Adrenal gland (tissue), 9 donors: ENCODE measurements at regions not wholly inside any gene's neighbourhood (a gene's known extent, or its start where the extent isn't known, plus 50 kb on each side); places are given as distances from the start of the nearest gene placed in this dataset.

Source experiments
- DNase-seq, 7 donors: peaks; one replicate each; pipeline ENCODE4 v3.0.0-alpha.2; 2019 to 2020
- H3K27ac ChIP-seq, 5 donors: fragments of 200-600 bp; sonication (generic) in 4 of 5; 1 replicate in 3 of 5; 2 replicates in 2 of 5; pipeline versions ENCODE4 v1.5.1 to v1.8.0; 2016 to 2020; ENCODE audit warnings: mild to moderate bottlenecking in 1 of 5
- H3K27me3 ChIP-seq: fragments of 200-600 bp; 2 replicates; pipeline ENCODE4 v1.8.0; 2021
- H3K36me3 ChIP-seq, 2 donors: fragments of 200-600 bp; replicated peaks in 1 of 2; 1 replicate in 1 of 2; 2 replicates in 1 of 2; pipeline versions ENCODE4 v1.5.1 to v1.8.0; 2018 to 2022
- H3K4me1 ChIP-seq, 2 donors: fragments of 200-600 bp; replicated peaks in 1 of 2; 1 replicate in 1 of 2; 2 replicates in 1 of 2; pipeline versions ENCODE4 v1.5.1 to v1.8.0; 2018 to 2021
- H3K4me3 ChIP-seq, 4 donors: fragments of 200-600 bp; sonication (generic) in 3 of 4; one replicate each; pipeline ENCODE4 v1.5.1; 2016 to 2018
- H3K9me3 ChIP-seq, 3 donors: fragments of 200-600 bp; sonication (generic) in 1 of 3; replicated peaks in 1 of 3; 1 replicate in 2 of 3; 2 replicates in 1 of 3; pipeline versions ENCODE4 v1.5.1 to v1.8.0; 2016 to 2021
- CTCF ChIP-seq, 6 experiments: fragments of 450-650 bp in 4 of 6; fragments of 200-600 bp in 2 of 6; sonication (generic) in 1 of 6; IDR thresholded peaks; 1 replicate in 5 of 6; 2 replicates in 1 of 6; pipeline versions ENCODE4 v1.5.1 to v1.8.0; 2016 to 2021; ENCODE audit warnings: antibody characterized with exemption in 6 of 6, mild to moderate bottlenecking in 2 of 6, moderate library complexity in 1 of 6
- POLR2A ChIP-seq, 2 donors: fragments of 450-650 bp; IDR thresholded peaks; one replicate each; pipeline ENCODE4 v1.6.1; 2017; ENCODE audit warnings: antibody characterized with exemption in 2 of 2, mild to moderate bottlenecking in 2 of 2, moderate library complexity in 1 of 2
- WGBS, 4 donors: extraction: QIAGEN DNeasy Blood & Tissue Kit in 2 of 4; methylation state at CpG; one replicate each; pipeline versions ENCODE4 v1.1.5 to v1.1.7; 2013 to 2017; 5-methylcytosine and 5-hydroxymethylcytosine counted together
- intact Hi-C, 2 donors: fragments of 100-400 bp; cut with DNase I; formaldehyde crosslinking; loops; one replicate each; pipeline versions ENCODE4 v1.14.1 to v1.15.0; 2022 to 2023
- donor health status: healthy with polysubstance abuse.
- donor health status: Bipolar disorder and iron deficiency.
- donor health status: DM: yes; HTN: yes; CAD: no.
- donor health status: DM: no; HTN: no; CAD: no.
- donor health status: DM: no; HTN: no; CAD: no.

GRCh38 chr1:157438613-157439012, 113.7 kb downstream of the FCRL5 start:
- DNase-seq: no peak
- no peaks in the 10 kb centered on the region for H3K9me3 ChIP-seq
- no peaks in the 10 kb centered on the region for H3K36me3 ChIP-seq
- H3K4me3 ChIP-seq: no peak overlapping the region
- H3K4me1 ChIP-seq: no peaks in the 10 kb centered on the region
- intact Hi-C loops: no loop called here
- TF ChIP-seq POLR2A (IDR thresholded peaks at IDR 0.05) (no peak), CTCF (IDR thresholded peaks at IDR 0.05) (no peak)
- H3K27me3 ChIP-seq: no peaks in the 10 kb centered on the region
- no peak overlapping the region for H3K27ac ChIP-seq

GRCh38 chr1:157438146-157438545, 114.2 kb downstream of the FCRL5 start:
- WGBS, 4 donors: 69 to 75% (median 70%) methylated on average over 1 of the region's 1 CpG
- Histone ChIP-seq H3K36me3 (no peaks in the 10 kb centered on the region), H3K4me1 (no peaks in the 10 kb centered on the region), H3K4me3 (no peak overlapping the region), H3K9me3 (no peaks in the 10 kb centered on the region), H3K27ac (no peak overlapping the region), H3K27me3 (no peaks in the 10 kb centered on the region)
- no peak for DNase-seq
- intact Hi-C loops: no loop called here
- TF ChIP-seq POLR2A (IDR thresholded peaks at IDR 0.05): no peak
- TF ChIP-seq CTCF (IDR thresholded peaks at IDR 0.05): no peak

- Histone ChIP-seq H3K4me3 (no peak overlapping the region), H3K9me3 (no peaks in the 10 kb centered on the region), H3K27me3 (no peaks in the 10 kb centered on the region), H3K27ac (no peak overlapping the region), H3K36me3 (no peaks in the 10 kb centered on the region), H3K4me1 (no peaks in the 10 kb centered on the region)
- intact Hi-C loops: no loop called here
- TF ChIP-seq CTCF (IDR thresholded peaks at IDR 0.05) (no peak), POLR2A (IDR thresholded peaks at IDR 0.05) (no peak)
- 69 to 76% (median 74%) methylated on average over 1 to 4 of the region's 4 CpGs for WGBS, 4 donors
- peak in 1 of 7 donors; percentile 1 for DNase-seq
Observed at GRCh38 chr1:157437296-157437695, 115.0 kb downstream of the FCRL5 start.

GRCh38 chr1:157431751-157432150, 120.6 kb downstream of the FCRL5 start:
- H3K27ac ChIP-seq: no peak overlapping the region
- no peak overlapping the region for H3K4me3 ChIP-seq
- no peaks in the 10 kb centered on the region for H3K27me3 ChIP-seq
- WGBS, 4 donors: 76 to 83% (median 78%) methylated on average over 5 of the region's 5 CpGs
- DNase-seq: no peak
- no peaks in the 10 kb centered on the region for H3K9me3 ChIP-seq
- H3K36me3 ChIP-seq: no peaks in the 10 kb centered on the region
- intact Hi-C loops: no loop called here
- no peaks in the 10 kb centered on the region for H3K4me1 ChIP-seq
- TF ChIP-seq POLR2A (IDR thresholded peaks at IDR 0.05) (no peak), CTCF (IDR thresholded peaks at IDR 0.05) (no peak)
